OCI-LY7 (cell line): ENCODE measurements at regions not wholly inside any gene's neighbourhood (a gene's known extent, or its start where the extent isn't known, plus 50 kb on each side); places are given as distances from the start of the nearest gene placed in this dataset.

Source experiments
- BruUV-seq: library from RNA; stranded (reverse); fragments of 400-500 nt; replicated peaks from 2 replicates; lab custom pipeline; 2021; lab: Mats Ljungman, UMichigan
- CTCF ChIA-PET: fragments of 300-600 bp; sonication (Branson Sonifier 250); formaldehyde crosslinking; loops from one replicate; lab custom pipeline; 2022; ENCODE audit warnings: antibody characterized with exemption; ENCODE audit not compliant: unreplicated experiment; lab: Charles Lee
- POLR2A ChIA-PET: fragments of 300-600 bp; sonication (Branson Sonifier 250); formaldehyde crosslinking; loops from one replicate; lab custom pipeline; 2022; ENCODE audit warnings: antibody characterized with exemption; lab: Charles Lee
- DNase-seq: peaks from one replicate; pipeline ENCODE4 v3.0.0-alpha.2; 2015; ENCODE audit warnings: low spot score
- H2AFZ ChIP-seq: fragments of 200-600 bp; sonication (generic), shearing (Covaris generic); 2 replicates; pipeline ENCODE4 v1.6.1; 2014; ENCODE audit warnings: mild to moderate bottlenecking, antibody characterized with exemption, low read length, moderate library complexity
- H3K27ac ChIP-seq: fragments of 200-600 bp; sonication (generic); 2 replicates; pipeline ENCODE4 v1.5.1; 2014; ENCODE audit warnings: mixed run types, low read depth, mild to moderate bottlenecking, moderate library complexity, low read length, inconsistent platforms; ENCODE audit not compliant: poor library complexity, severe bottlenecking
- H3K36me3 ChIP-seq: fragments of 200-600 bp; sonication (generic); 2 replicates; pipeline ENCODE4 v1.6.1; 2014; ENCODE audit warnings: mild to moderate bottlenecking, antibody characterized with exemption, low read length, moderate library complexity, mixed read lengths; ENCODE audit not compliant: insufficient read depth
- H3K4me1 ChIP-seq: fragments of 200-600 bp; sonication (generic); 2 replicates; pipeline ENCODE4 v1.5.1; 2014; ENCODE audit warnings: mild to moderate bottlenecking, low read length; ENCODE audit not compliant: insufficient read depth, poor library complexity, severe bottlenecking
- H3K4me2 ChIP-seq: fragments of 200-600 bp; sonication (generic); 2 replicates; pipeline ENCODE4 v1.6.1; 2014; ENCODE audit warnings: mild to moderate bottlenecking, low read length
- H3K4me3 ChIP-seq: fragments of 200-600 bp; sonication (generic); 2 replicates; pipeline ENCODE4 v1.5.1; 2014; ENCODE audit warnings: mild to moderate bottlenecking, low read depth, low read length; ENCODE audit not compliant: poor library complexity, severe bottlenecking
- H3K79me2 ChIP-seq: fragments of 200-600 bp; sonication (generic); 2 replicates; pipeline ENCODE4 v1.6.1; 2016; ENCODE audit warnings: low read depth, mild to moderate bottlenecking, low read length, moderate library complexity, mixed read lengths; ENCODE audit not compliant: insufficient read depth
- H3K9me2 ChIP-seq: fragments of 200-600 bp; sonication (generic); 2 replicates; pipeline ENCODE4 v1.6.1; 2016; ENCODE audit warnings: mild to moderate bottlenecking, low read length, mixed read lengths; ENCODE audit not compliant: insufficient read depth
- H3K9me3 ChIP-seq: fragments of 200-600 bp; sonication (generic); 2 replicates; pipeline ENCODE4 v1.6.1; 2014; ENCODE audit warnings: mild to moderate bottlenecking, mixed run types, low read length, mixed read lengths
- H4K20me1 ChIP-seq: fragments of 200-600 bp; sonication (generic); 2 replicates; pipeline ENCODE4 v1.6.1; 2014; ENCODE audit warnings: mild to moderate bottlenecking, antibody characterized with exemption, low read length, moderate library complexity, mixed read lengths; ENCODE audit not compliant: insufficient read depth
- CTCF ChIP-seq: fragments of 200-600 bp; sonication (generic); conservative IDR thresholded peaks from 2 replicates; pipeline ENCODE4 v1.5.1; 2014; ENCODE audit warnings: mild to moderate bottlenecking, antibody characterized with exemption, low read length, moderate library complexity, mixed read lengths
- EZH2phosphoT487 ChIP-seq: fragments of 200-600 bp; sonication (generic); IDR thresholded peaks from 2 replicates; pipeline ENCODE4 v1.6.1; 2018; ENCODE audit warnings: low read depth, borderline replicate concordance, mild to moderate bottlenecking, mixed run types, antibody characterized with exemption, low read length, moderate library complexity, mixed read lengths
- intact Hi-C: fragments of 100-400 bp; cut with micrococcal nuclease; formaldehyde crosslinking; loops from one replicate; pipeline ENCODE4 v1.10.0; 2022; ENCODE audit not compliant: unreplicated experiment

- H3K9me3 ChIP-seq, result no peaks in the 10 kb centered on the region
- peaks cover 11% of the 10 kb centered on the region for H3K4me1 ChIP-seq
- no peak overlapping the region for H3K4me2 ChIP-seq
- CTCF ChIA-PET, result no interaction called here
- no peak for DNase-seq
- no peaks in the 10 kb centered on the region for H3K9me2 ChIP-seq
- H3K79me2 ChIP-seq, result no peaks in the 10 kb centered on the region
- intact Hi-C loops, result no loop called here
- H2AFZ ChIP-seq, result no peak overlapping the region
- TF ChIP-seq EZH2phosphoT487 (no peak), CTCF (no peak)
- no TSS peak for BruUV-seq
- H3K36me3 ChIP-seq, result no peaks in the 10 kb centered on the region
- no peaks in the 10 kb centered on the region for H4K20me1 ChIP-seq
- H3K27ac ChIP-seq, result no peak overlapping the region
- H3K4me3 ChIP-seq, result no peak overlapping the region
- POLR2A ChIA-PET, result interaction anchor here (0.9 to 1.6 kb wide), 5 partner anchors 11 to 230 kb away, joined by 3 to 6 read pairs (median 3); no protein-coding TSS in a partner anchor
Measured at GRCh38 chr17:71396711-71397110, 724.1 kb upstream of the SOX9 start.

GRCh38 chr17:71398025-71398424 lies 722.8 kb upstream of the SOX9 start:
- H3K36me3 ChIP-seq, result no peaks in the 10 kb centered on the region
- intact Hi-C loops, result no loop called here
- H2AFZ ChIP-seq, result 0 out of 2 replicates have a peak overlapping the region, but pooled peaks have one; percentile 1
- POLR2A ChIA-PET, result interaction anchor here (0.9 kb wide), 1 partner anchor 23 kb away, joined by 3 read pairs; no protein-coding TSS in a partner anchor
- H3K4me1 ChIP-seq, result peaks cover 19% of the 10 kb centered on the region
- no peak overlapping the region for H3K4me3 ChIP-seq
- H3K27ac ChIP-seq, result no peak overlapping the region
- no peaks in the 10 kb centered on the region for H4K20me1 ChIP-seq
- no peak overlapping the region for H3K4me2 ChIP-seq
- no peaks in the 10 kb centered on the region for H3K79me2 ChIP-seq
- CTCF ChIA-PET, result no interaction called here
- no peaks in the 10 kb centered on the region for H3K9me2 ChIP-seq
- TF ChIP-seq CTCF (no peak), EZH2phosphoT487 (no peak)
- H3K9me3 ChIP-seq, result no peaks in the 10 kb centered on the region
- BruUV-seq, result no TSS peak
- DNase-seq, result no peak

- H3K9me2 ChIP-seq, result no peaks in the 10 kb centered on the region
- peaks cover 21% of the 10 kb centered on the region for H3K4me1 ChIP-seq
- no peaks in the 10 kb centered on the region for H4K20me1 ChIP-seq
- H3K79me2 ChIP-seq, result no peaks in the 10 kb centered on the region
- ChIA-PET POLR2A (interaction anchor here (0.9 to 1.5 kb wide), 2 partner anchors 10 to 22 kb away, joined by 3 to 7 read pairs; no protein-coding TSS in a partner anchor), CTCF (no interaction called here)
- H2AFZ ChIP-seq, result peak overlapping the region; percentile 38; the same call in 1 of the 2 replicates
- no TSS peak for BruUV-seq
- no peaks in the 10 kb centered on the region for H3K36me3 ChIP-seq
- intact Hi-C loops, result no loop called here
- 0 out of 2 replicates have a peak overlapping the region, but pooled peaks have one; percentile 3 for H3K4me2 ChIP-seq
- TF ChIP-seq CTCF, result no peak
- H3K27ac ChIP-seq, result no peak overlapping the region
- DNase-seq, result no peak
- H3K4me3 ChIP-seq, result no peak overlapping the region
- H3K9me3 ChIP-seq, result no peaks in the 10 kb centered on the region
Measured at GRCh38 chr17:71398800-71399219, 722.0 kb upstream of the SOX9 start.
